ENCODE measurements at regions not wholly inside any gene's neighbourhood (a gene's known extent, or its start where the extent isn't known, plus 50 kb on each side); places are given as distances from the start of the nearest gene placed in this dataset.

DNA sequence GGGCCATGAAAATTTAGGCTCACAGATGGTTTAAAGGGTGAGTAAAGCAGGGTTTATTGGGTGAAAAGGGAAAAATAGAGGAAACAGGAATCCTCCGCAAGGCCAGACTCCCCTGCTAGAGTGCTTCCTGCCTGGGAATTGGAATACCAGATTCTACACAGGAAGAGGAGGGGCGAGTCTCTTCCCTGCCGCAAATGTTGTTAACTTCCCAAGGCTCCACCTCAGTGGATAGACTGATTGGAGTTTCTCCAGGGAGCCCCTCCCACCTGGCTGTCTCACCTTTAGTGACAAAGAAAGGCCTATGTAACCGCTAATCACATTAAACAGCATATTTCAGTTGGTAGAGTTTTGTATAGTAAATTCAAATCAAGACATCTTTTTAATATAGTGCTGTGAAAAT is 1450.1 kb downstream of the KCNT2 start:
- TF ChIP-seq, protein P1, sequence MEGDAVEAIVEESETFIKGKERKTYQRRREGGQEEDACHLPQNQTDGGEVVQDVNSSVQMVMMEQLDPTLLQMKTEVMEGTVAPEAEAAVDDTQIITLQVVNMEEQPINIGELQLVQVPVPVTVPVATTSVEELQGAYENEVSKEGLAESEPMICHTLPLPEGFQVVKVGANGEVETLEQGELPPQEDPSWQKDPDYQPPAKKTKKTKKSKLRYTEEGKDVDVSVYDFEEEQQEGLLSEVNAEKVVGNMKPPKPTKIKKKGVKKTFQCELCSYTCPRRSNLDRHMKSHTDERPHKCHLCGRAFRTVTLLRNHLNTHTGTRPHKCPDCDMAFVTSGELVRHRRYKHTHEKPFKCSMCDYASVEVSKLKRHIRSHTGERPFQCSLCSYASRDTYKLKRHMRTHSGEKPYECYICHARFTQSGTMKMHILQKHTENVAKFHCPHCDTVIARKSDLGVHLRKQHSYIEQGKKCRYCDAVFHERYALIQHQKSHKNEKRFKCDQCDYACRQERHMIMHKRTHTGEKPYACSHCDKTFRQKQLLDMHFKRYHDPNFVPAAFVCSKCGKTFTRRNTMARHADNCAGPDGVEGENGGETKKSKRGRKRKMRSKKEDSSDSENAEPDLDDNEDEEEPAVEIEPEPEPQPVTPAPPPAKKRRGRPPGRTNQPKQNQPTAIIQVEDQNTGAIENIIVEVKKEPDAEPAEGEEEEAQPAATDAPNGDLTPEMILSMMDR (IDR thresholded peaks at IDR 0.05; ENCODE audit: poor library complexity) = no peak
- no peak for TF ChIP-seq EZH2 (IDR thresholded peaks at IDR 0.05; ENCODE audit: borderline replicate concordance)
